ENCODE measurements at regions not wholly inside any gene's neighbourhood (a gene's known extent, or its start where the extent isn't known, plus 50 kb on each side); places are given as distances from the start of the nearest gene placed in this dataset.

DNA sequence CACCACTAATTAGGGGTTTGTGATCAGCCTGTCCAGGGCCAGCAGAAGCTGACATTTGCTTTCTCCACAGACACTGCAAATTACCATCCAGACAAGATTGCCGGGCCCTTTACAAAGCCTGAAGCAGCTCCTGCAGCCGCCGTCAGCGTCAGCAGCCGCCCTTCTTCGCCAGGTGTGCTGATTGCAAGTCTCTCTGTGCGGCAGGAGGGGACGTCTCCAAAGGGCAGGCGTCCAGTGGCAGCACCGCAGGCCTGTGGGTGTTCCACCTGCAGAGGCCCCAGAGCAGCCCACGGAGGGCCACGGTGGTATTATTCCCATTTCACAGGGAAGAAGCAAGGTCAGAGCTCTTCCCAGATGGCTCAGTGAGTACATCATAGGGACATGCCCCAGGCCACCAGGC, 108.0 kb upstream of the PPP1R26 start:
- no peak for TF ChIP-seq FOS (IDR thresholded peaks at IDR 0.05; ENCODE audit: low read depth, low read length)
- TF ChIP-seq, protein P1, sequence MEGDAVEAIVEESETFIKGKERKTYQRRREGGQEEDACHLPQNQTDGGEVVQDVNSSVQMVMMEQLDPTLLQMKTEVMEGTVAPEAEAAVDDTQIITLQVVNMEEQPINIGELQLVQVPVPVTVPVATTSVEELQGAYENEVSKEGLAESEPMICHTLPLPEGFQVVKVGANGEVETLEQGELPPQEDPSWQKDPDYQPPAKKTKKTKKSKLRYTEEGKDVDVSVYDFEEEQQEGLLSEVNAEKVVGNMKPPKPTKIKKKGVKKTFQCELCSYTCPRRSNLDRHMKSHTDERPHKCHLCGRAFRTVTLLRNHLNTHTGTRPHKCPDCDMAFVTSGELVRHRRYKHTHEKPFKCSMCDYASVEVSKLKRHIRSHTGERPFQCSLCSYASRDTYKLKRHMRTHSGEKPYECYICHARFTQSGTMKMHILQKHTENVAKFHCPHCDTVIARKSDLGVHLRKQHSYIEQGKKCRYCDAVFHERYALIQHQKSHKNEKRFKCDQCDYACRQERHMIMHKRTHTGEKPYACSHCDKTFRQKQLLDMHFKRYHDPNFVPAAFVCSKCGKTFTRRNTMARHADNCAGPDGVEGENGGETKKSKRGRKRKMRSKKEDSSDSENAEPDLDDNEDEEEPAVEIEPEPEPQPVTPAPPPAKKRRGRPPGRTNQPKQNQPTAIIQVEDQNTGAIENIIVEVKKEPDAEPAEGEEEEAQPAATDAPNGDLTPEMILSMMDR (conservative IDR thresholded peaks at IDR 0.05; ENCODE audit: low read depth, low read length), result no peak
- TF ChIP-seq RCOR1 (IDR thresholded peaks at IDR 0.05; ENCODE audit: insufficient replicate concordance, low read length), result no peak
- TF ChIP-seq POLR2A (IDR thresholded peaks at IDR 0.05; ENCODE audit: low read depth, low read length), result no peak
- no peak for TF ChIP-seq MAZ (IDR thresholded peaks at IDR 0.05; ENCODE audit: borderline replicate concordance, low read depth, low read length)
- no peak for TF ChIP-seq MAFK (IDR thresholded peaks at IDR 0.05; ENCODE audit: low read depth, low read length)
- no peak for TF ChIP-seq RFX5 (IDR thresholded peaks at IDR 0.05; ENCODE audit: low read depth, low read length)
- TF ChIP-seq SMC3 (IDR thresholded peaks at IDR 0.05; ENCODE audit: low read depth, low read length), result no peak
- TF ChIP-seq ELK1 (IDR thresholded peaks at IDR 0.05; ENCODE audit: borderline replicate concordance, low read depth, low read length), result no peak
- TF ChIP-seq MXI1 (IDR thresholded peaks at IDR 0.05; ENCODE audit: borderline replicate concordance, low read depth, low read length), result no peak
- no peak for TF ChIP-seq CEBPB (IDR thresholded peaks at IDR 0.05; ENCODE audit: low read depth, low read length)
- TF ChIP-seq RAD21 (IDR thresholded peaks at IDR 0.05; ENCODE audit: low read length), result no peak
- TF ChIP-seq BHLHE40 (IDR thresholded peaks at IDR 0.05; ENCODE audit: low read depth, low read length), result no peak

All from IMR-90 (cell line).